Upper lobe of left lung (tissue), 4 donors: ENCODE measurements at regions not wholly inside any gene's neighbourhood (a gene's known extent, or its start where the extent isn't known, plus 50 kb on each side); places are given as distances from the start of the nearest gene placed in this dataset.

Experiments used
- EP300 ChIP-seq, 4 donors: sonication (generic); formaldehyde crosslinking; IDR thresholded peaks; one replicate each; pipeline ENCODE4 v1.5.1; 2017; ENCODE audit warnings: antibody characterized with exemption in 4 of 4, control low read depth in 2 of 4
- POLR2A ChIP-seq, 4 donors: fragments of 450-650 bp; IDR thresholded peaks; one replicate each; pipeline ENCODE4 v1.5.1; 2016 to 2017; ENCODE audit warnings: antibody characterized with exemption in 4 of 4, mild to moderate bottlenecking in 2 of 4
- POLR2AphosphoS5 ChIP-seq, 2 donors: sonication (generic); formaldehyde crosslinking; IDR thresholded peaks; one replicate each; pipeline ENCODE4 v1.5.1; 2017; ENCODE audit warnings: antibody characterized with exemption in 2 of 2
- TF ChIP-seq, protein P1 (sequence below), 6 experiments: fragments of 450-650 bp in 4 of 6; fragments of 200-600 bp in 2 of 6; sonication (generic) in 2 of 6; IDR thresholded peaks; one replicate each; pipeline ENCODE4 v1.5.1; 2016 to 2019; ENCODE audit warnings: antibody characterized with exemption in 6 of 6

DNA sequence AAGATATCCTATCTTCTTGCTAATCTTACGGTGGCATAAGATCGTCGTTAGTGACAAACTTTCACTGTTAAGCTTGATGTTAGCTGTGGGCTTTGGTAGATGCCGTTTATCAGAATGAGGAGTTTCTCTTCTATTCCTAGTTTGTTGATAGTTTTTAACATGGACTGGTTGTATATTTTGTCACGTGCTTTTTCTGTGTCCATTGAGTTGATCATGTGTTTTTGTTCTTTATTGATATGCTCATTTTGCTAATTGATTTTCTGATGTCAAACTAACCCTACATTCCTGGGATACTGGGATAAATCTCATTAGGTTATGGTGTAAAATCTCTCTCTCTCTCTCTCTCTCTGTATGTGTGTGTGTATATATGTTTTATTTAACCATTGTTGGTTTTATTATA lies 545.1 kb downstream of the AACS start:
- TF ChIP-seq, protein P1, sequence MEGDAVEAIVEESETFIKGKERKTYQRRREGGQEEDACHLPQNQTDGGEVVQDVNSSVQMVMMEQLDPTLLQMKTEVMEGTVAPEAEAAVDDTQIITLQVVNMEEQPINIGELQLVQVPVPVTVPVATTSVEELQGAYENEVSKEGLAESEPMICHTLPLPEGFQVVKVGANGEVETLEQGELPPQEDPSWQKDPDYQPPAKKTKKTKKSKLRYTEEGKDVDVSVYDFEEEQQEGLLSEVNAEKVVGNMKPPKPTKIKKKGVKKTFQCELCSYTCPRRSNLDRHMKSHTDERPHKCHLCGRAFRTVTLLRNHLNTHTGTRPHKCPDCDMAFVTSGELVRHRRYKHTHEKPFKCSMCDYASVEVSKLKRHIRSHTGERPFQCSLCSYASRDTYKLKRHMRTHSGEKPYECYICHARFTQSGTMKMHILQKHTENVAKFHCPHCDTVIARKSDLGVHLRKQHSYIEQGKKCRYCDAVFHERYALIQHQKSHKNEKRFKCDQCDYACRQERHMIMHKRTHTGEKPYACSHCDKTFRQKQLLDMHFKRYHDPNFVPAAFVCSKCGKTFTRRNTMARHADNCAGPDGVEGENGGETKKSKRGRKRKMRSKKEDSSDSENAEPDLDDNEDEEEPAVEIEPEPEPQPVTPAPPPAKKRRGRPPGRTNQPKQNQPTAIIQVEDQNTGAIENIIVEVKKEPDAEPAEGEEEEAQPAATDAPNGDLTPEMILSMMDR (IDR thresholded peaks at IDR 0.05) = no peak
- no peak for TF ChIP-seq POLR2A (IDR thresholded peaks at IDR 0.05)
- no peak for TF ChIP-seq EP300 (IDR thresholded peaks at IDR 0.05)
- TF ChIP-seq POLR2AphosphoS5 (IDR thresholded peaks at IDR 0.05) = no peak
